ENCODE measurements at regions not wholly inside any gene's neighbourhood (a gene's known extent, or its start where the extent isn't known, plus 50 kb on each side); places are given as distances from the start of the nearest gene placed in this dataset.
A peak's percentile ranks its signal among the peaks of the same experiment; 100 is the strongest.

DNA sequence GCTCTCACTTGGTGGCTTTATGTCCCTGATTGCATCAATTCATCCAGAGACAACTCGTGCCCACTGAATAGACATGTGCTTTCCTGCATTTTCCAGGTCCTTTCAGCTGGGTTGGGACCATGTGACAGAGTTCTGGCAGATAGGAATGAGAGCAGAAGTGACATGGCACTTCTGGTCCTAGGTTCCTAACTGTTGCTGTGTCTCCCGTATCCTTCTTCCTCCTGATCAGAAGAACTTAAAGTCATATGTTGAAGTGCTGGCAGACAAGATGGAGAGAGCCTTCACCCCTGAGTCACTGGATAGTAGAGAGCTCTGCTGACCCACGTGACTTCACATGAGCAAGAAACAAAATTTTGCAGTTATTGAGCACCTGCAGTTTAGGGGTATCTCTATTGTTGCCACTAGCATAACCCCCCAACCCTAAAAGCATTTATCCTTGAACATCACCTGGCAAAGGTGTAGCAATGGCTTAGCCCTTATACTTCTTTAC, 80.0 kb downstream of the NREP start:
- ATAC-seq, result no peak
- peaks cover 2% of the 10 kb centered on the region for H3K27me3 Mint-ChIP-seq
- no peaks in the 10 kb centered on the region for H3K4me1 Mint-ChIP-seq
- CTCF ChIA-PET, result no interaction called here
- no peak overlapping the region for H3K27ac Mint-ChIP-seq
- intact Hi-C loops (cut with DNase I, micrococcal nuclease), result no loop called here
- H3K4me3 Mint-ChIP-seq, result no peak overlapping the region
- POLR2A ChIA-PET, result no interaction called here
- DNase-seq, result no peak
- no peaks in the 10 kb centered on the region for H3K36me3 Mint-ChIP-seq (ENCODE audit: low read depth)
- no peaks in the 10 kb centered on the region for H3K9me3 Mint-ChIP-seq (ENCODE audit: low read depth)

DNA sequence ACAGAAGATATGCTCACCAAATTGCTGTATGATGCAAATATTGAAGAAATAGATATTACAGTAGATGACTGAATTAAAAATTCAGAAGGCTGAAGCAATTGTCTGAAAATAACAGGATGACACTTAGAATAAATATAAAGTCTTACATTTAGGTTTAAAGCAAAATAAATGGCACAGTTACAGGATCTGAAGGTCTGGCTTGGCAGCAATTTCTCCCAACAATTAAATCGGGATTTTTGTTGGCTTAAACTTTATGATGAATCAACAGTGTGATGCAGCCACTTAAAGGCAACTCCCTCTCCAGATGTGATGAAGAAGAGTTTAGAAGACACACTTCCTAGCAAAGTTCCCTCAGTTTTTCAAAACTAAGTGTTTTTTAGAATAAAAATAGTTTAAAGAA, 80.5 kb downstream of the NREP start:
- DNase-seq (no peak), ATAC-seq (no peak)
- Mint-ChIP-seq H3K36me3 (ENCODE audit: low read depth) (no peaks in the 10 kb centered on the region), H3K27ac (no peak overlapping the region), H3K27me3 (peaks cover 2% of the 10 kb centered on the region), H3K9me3 (ENCODE audit: low read depth) (no peaks in the 10 kb centered on the region), H3K4me1 (no peaks in the 10 kb centered on the region), H3K4me3 (no peak overlapping the region)
- ChIA-PET POLR2A (no interaction called here), CTCF (interaction anchor here (0.7 kb wide), 1 partner anchor 76 kb away, joined by 6 read pairs; no protein-coding TSS in a partner anchor)
- intact Hi-C loops (cut with DNase I, micrococcal nuclease), result no loop called here

DNA sequence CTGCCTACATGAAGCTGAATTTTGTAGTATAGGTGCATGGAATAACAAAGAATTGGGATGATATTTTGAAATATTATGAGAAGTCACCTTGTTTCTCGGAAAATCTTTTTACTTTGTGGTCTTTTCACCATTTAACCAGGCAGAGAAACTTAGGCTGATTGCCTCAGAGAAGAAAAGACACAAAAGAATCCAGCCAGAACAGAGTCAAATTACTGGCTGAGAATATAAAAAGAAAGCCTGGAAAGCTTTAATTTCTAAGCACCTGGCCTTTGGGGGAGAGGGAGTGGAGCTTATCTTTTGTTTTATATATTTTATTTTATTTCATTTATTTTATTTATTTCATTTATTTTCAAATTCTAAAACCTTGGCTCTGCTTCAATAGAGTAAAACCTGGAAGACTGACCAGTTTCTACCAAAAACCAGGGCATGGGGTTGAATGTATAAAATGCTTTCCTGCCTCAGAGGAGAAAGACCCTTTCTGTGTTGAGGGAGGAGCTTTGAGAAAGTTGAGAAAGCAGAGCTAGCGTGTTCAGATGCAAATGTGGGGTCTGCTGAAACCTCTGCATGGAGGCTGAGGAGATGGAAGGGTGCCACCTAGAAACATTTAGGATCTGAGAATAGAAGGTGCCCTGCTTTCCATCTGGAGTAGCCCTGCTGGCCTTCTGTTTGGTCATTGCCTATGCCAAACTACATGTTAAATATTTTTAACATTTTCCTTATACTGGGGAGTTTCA, 81.6 kb downstream of the NREP start:
- ChIA-PET CTCF (no interaction called here), POLR2A (no interaction called here)
- Mint-ChIP-seq H3K27ac (no peak overlapping the region), H3K4me3 (no peak overlapping the region), H3K4me1 (no peaks in the 10 kb centered on the region), H3K27me3 (peaks cover 2% of the 10 kb centered on the region), H3K36me3 (ENCODE audit: low read depth) (no peaks in the 10 kb centered on the region), H3K9me3 (ENCODE audit: low read depth) (no peaks in the 10 kb centered on the region)
- intact Hi-C loops (cut with DNase I, micrococcal nuclease), result no loop called here
- ATAC-seq (no peak), DNase-seq (no peak)

GRCh38 chr5:111673891-111674626, 82.9 kb downstream of the NREP start:
- ATAC-seq (no peak), DNase-seq (no peak)
- intact Hi-C loops (cut with DNase I, micrococcal nuclease), result no loop called here
- POLR2A ChIA-PET, result no interaction called here
- H3K27ac Mint-ChIP-seq, result no peak overlapping the region
- H3K36me3 Mint-ChIP-seq (ENCODE audit: low read depth), result no peaks in the 10 kb centered on the region
- no peak overlapping the region for H3K4me3 Mint-ChIP-seq
- no peaks in the 10 kb centered on the region for H3K9me3 Mint-ChIP-seq (ENCODE audit: low read depth)
- no peaks in the 10 kb centered on the region for H3K4me1 Mint-ChIP-seq
- CTCF ChIA-PET, result no interaction called here
- peaks cover 2% of the 10 kb centered on the region for H3K27me3 Mint-ChIP-seq

GRCh38 chr5:111672099-111672498, 84.9 kb downstream of the NREP start:
- POLR2A ChIA-PET, result no interaction called here
- H3K9me3 Mint-ChIP-seq (ENCODE audit: low read depth), result no peaks in the 10 kb centered on the region
- CTCF ChIA-PET, result interaction anchor here (0.5 kb wide), 1 partner anchor 149 kb away, joined by 4 read pairs; no protein-coding TSS in a partner anchor
- peaks cover 2% of the 10 kb centered on the region for H3K27me3 Mint-ChIP-seq
- intact Hi-C loops (cut with DNase I, micrococcal nuclease), result no loop called here
- no peak overlapping the region for H3K4me3 Mint-ChIP-seq
- ATAC-seq (no peak), DNase-seq (no peak)
- H3K27ac Mint-ChIP-seq, result no peak overlapping the region
- no peaks in the 10 kb centered on the region for H3K36me3 Mint-ChIP-seq (ENCODE audit: low read depth)
- peaks cover 8% of the 10 kb centered on the region for H3K4me1 Mint-ChIP-seq

- intact Hi-C loops (cut with DNase I, micrococcal nuclease), result no loop called here
- POLR2A ChIA-PET, result no interaction called here
These were observed 86.0 kb downstream of the NREP start for GRCh38 chr5:111670826-111671492.

GRCh38 chr5:111668477-111669414, 88.2 kb downstream of the NREP start:
- Mint-ChIP-seq H3K4me1 (peaks cover 11% of the 10 kb centered on the region), H3K36me3 (ENCODE audit: low read depth) (no peaks in the 10 kb centered on the region), H3K4me3 (no peak overlapping the region), H3K27ac (no peak overlapping the region), H3K9me3 (ENCODE audit: low read depth) (no peaks in the 10 kb centered on the region), H3K27me3 (no peaks in the 10 kb centered on the region)
- ATAC-seq (peak; percentile 57), DNase-seq (no peak)
- ChIA-PET CTCF (interaction anchor here (1.0 to 1.5 kb wide), 3 partner anchors 117 to 137 kb away, joined by 5 to 7 read pairs (median 6); no protein-coding TSS in a partner anchor), POLR2A (no interaction called here)
- intact Hi-C loops (cut with DNase I, micrococcal nuclease), result no loop called here

More at GRCh38 chr5:111670826-111671492, 86.0 kb downstream of the NREP start:
- Mint-ChIP-seq H3K27me3 (peaks cover 2% of the 10 kb centered on the region), H3K36me3 (ENCODE audit: low read depth) (no peaks in the 10 kb centered on the region), H3K4me3 (no peak overlapping the region), H3K9me3 (ENCODE audit: low read depth) (no peaks in the 10 kb centered on the region), H3K27ac (no peak overlapping the region), H3K4me1 (peaks cover 11% of the 10 kb centered on the region)
- no peak for DNase-seq
- no peak for ATAC-seq
- CTCF ChIA-PET, result interaction anchor here (1.5 kb wide), 1 partner anchor 119 kb away, joined by 5 read pairs; no protein-coding TSS in a partner anchor

GRCh38 chr5:111667128-111667736, 89.8 kb downstream of the NREP start:
- POLR2A ChIA-PET, result interaction anchor here (0.5 kb wide), 1 partner anchor 574 kb away, joined by 3 read pairs; no protein-coding TSS in a partner anchor
- H3K36me3 Mint-ChIP-seq (ENCODE audit: low read depth), result no peaks in the 10 kb centered on the region
- peak overlapping the region; percentile 1 for H3K27ac Mint-ChIP-seq
- intact Hi-C loops (cut with DNase I, micrococcal nuclease), result no loop called here
- CTCF ChIA-PET, result interaction anchor here (1.4 kb wide), 1 partner anchor 117 kb away, joined by 7 read pairs; no protein-coding TSS in a partner anchor
- H3K4me1 Mint-ChIP-seq, result peaks cover 11% of the 10 kb centered on the region
- H3K27me3 Mint-ChIP-seq, result no peaks in the 10 kb centered on the region
- peak; percentile 82 for ATAC-seq
- no peaks in the 10 kb centered on the region for H3K9me3 Mint-ChIP-seq (ENCODE audit: low read depth)
- no peak overlapping the region for H3K4me3 Mint-ChIP-seq
- no peak for DNase-seq

DNA sequence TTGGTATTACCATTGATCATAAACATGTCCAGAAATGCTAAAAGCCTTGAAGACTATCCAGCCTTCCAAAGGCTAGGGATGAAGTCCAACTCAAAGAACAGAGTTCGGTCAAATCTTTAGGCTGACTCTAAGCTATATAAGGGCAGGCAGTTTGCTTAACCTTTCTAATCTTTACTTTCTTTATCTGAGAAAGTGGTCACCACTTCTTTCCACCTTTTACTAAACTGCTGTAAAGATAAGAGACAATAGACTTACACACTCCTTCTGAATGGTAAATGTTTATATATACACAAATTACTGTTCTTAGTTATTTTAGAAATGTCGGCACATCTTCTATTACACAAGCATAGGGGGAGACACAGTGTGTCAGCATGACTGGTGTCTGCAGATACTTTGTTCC, 100.4 kb downstream of the NREP start:
- Mint-ChIP-seq H3K4me3 (no peak overlapping the region), H3K27me3 (peaks cover 4% of the 10 kb centered on the region), H3K36me3 (ENCODE audit: low read depth) (no peaks in the 10 kb centered on the region), H3K4me1 (no peaks in the 10 kb centered on the region), H3K27ac (no peak overlapping the region), H3K9me3 (ENCODE audit: low read depth) (peaks cover 11% of the 10 kb centered on the region)
- ATAC-seq (no peak), DNase-seq (no peak)
- ChIA-PET POLR2A (no interaction called here), CTCF (no interaction called here)
- intact Hi-C loops (cut with DNase I, micrococcal nuclease), result no loop called here

GRCh38 chr5:111655169-111655924, 101.6 kb downstream of the NREP start:
- CTCF ChIA-PET, result no interaction called here
- DNase-seq (no peak), ATAC-seq (no peak)
- no peaks in the 10 kb centered on the region for H3K36me3 Mint-ChIP-seq (ENCODE audit: low read depth)
- H3K27ac Mint-ChIP-seq, result no peak overlapping the region
- H3K9me3 Mint-ChIP-seq (ENCODE audit: low read depth), result peaks cover 6% of the 10 kb centered on the region
- H3K27me3 Mint-ChIP-seq, result peaks cover 7% of the 10 kb centered on the region
- H3K4me3 Mint-ChIP-seq, result no peak overlapping the region
- no peaks in the 10 kb centered on the region for H3K4me1 Mint-ChIP-seq
- intact Hi-C loops (cut with DNase I, micrococcal nuclease), result no loop called here
- POLR2A ChIA-PET, result no interaction called here

All from activated CD4-positive, alpha-beta T cell treated with anti-CD3 and anti-CD28 coated beads for 36 hours (primary cell).